ENCODE measurements at regions not wholly inside any gene's neighbourhood (a gene's known extent, or its start where the extent isn't known, plus 50 kb on each side); places are given as distances from the start of the nearest gene placed in this dataset.

- H3K27ac Mint-ChIP-seq: no peak overlapping the region
- no peaks in the 10 kb centered on the region for H3K9me3 Mint-ChIP-seq
- no peak for DNase-seq
- H3K36me3 Mint-ChIP-seq (ENCODE audit: low read depth): no peaks in the 10 kb centered on the region
- H3K27me3 Mint-ChIP-seq: no peaks in the 10 kb centered on the region
- no peak overlapping the region for H3K4me3 Mint-ChIP-seq
- H3K4me1 Mint-ChIP-seq (ENCODE audit: low read depth): no peaks in the 10 kb centered on the region
These were observed 233.1 kb downstream of the NR4A2 start for GRCh38 chr2:156099382-156099781.

GRCh38 chr2:156098506-156098905 is 234.0 kb downstream of the NR4A2 start:
- no peak overlapping the region for H3K4me3 Mint-ChIP-seq
- no peak for DNase-seq
- no peaks in the 10 kb centered on the region for H3K36me3 Mint-ChIP-seq (ENCODE audit: low read depth)
- no peak overlapping the region for H3K27ac Mint-ChIP-seq
- H3K27me3 Mint-ChIP-seq: no peaks in the 10 kb centered on the region
- no peaks in the 10 kb centered on the region for H3K9me3 Mint-ChIP-seq
- no peaks in the 10 kb centered on the region for H3K4me1 Mint-ChIP-seq (ENCODE audit: low read depth)

- no peak for DNase-seq
- Mint-ChIP-seq H3K4me1 (ENCODE audit: low read depth) (no peaks in the 10 kb centered on the region), H3K36me3 (ENCODE audit: low read depth) (no peaks in the 10 kb centered on the region), H3K27ac (no peak overlapping the region), H3K9me3 (peaks cover 6% of the 10 kb centered on the region), H3K4me3 (no peak overlapping the region), H3K27me3 (peaks cover 1% of the 10 kb centered on the region)
These were observed 243.9 kb downstream of the NR4A2 start for GRCh38 chr2:156088587-156088986.

- Mint-ChIP-seq H3K27ac (no peak overlapping the region), H3K4me3 (no peak overlapping the region), H3K4me1 (ENCODE audit: low read depth) (no peaks in the 10 kb centered on the region), H3K9me3 (peaks cover 6% of the 10 kb centered on the region), H3K36me3 (ENCODE audit: low read depth) (no peaks in the 10 kb centered on the region), H3K27me3 (peaks cover 3% of the 10 kb centered on the region)
- DNase-seq: no peak
These were observed 244.6 kb downstream of the NR4A2 start for GRCh38 chr2:156087875-156088274.

- H3K27ac Mint-ChIP-seq: no peak overlapping the region
- no peak for DNase-seq
- no peaks in the 10 kb centered on the region for H3K4me1 Mint-ChIP-seq (ENCODE audit: low read depth)
- no peaks in the 10 kb centered on the region for H3K36me3 Mint-ChIP-seq (ENCODE audit: low read depth)
- H3K4me3 Mint-ChIP-seq: no peak overlapping the region
- H3K9me3 Mint-ChIP-seq: no peaks in the 10 kb centered on the region
- peaks cover 3% of the 10 kb centered on the region for H3K27me3 Mint-ChIP-seq
These were observed 248.6 kb downstream of the NR4A2 start for GRCh38 chr2:156083763-156084493.

- Mint-ChIP-seq H3K27ac (no peak overlapping the region), H3K27me3 (peaks cover 3% of the 10 kb centered on the region), H3K4me1 (ENCODE audit: low read depth) (no peaks in the 10 kb centered on the region), H3K36me3 (ENCODE audit: low read depth) (no peaks in the 10 kb centered on the region), H3K4me3 (no peak overlapping the region), H3K9me3 (no peaks in the 10 kb centered on the region)
- DNase-seq: no peak
These were observed 252.7 kb downstream of the NR4A2 start for GRCh38 chr2:156079845-156080244.

- Mint-ChIP-seq H3K27ac (no peak overlapping the region), H3K9me3 (no peaks in the 10 kb centered on the region), H3K4me1 (ENCODE audit: low read depth) (no peaks in the 10 kb centered on the region), H3K36me3 (ENCODE audit: low read depth) (no peaks in the 10 kb centered on the region), H3K27me3 (no peaks in the 10 kb centered on the region), H3K4me3 (no peak overlapping the region)
- no peak for DNase-seq
These were observed 255.3 kb downstream of the NR4A2 start for GRCh38 chr2:156077041-156077742.

GRCh38 chr2:156065912-156066311 is 266.6 kb downstream of the NR4A2 start:
- no peak for DNase-seq
- H3K36me3 Mint-ChIP-seq (ENCODE audit: low read depth): no peaks in the 10 kb centered on the region
- H3K27me3 Mint-ChIP-seq: no peaks in the 10 kb centered on the region
- H3K4me3 Mint-ChIP-seq: no peak overlapping the region
- no peak overlapping the region for H3K27ac Mint-ChIP-seq
- no peaks in the 10 kb centered on the region for H3K9me3 Mint-ChIP-seq
- no peaks in the 10 kb centered on the region for H3K4me1 Mint-ChIP-seq (ENCODE audit: low read depth)

- no peaks in the 10 kb centered on the region for H3K9me3 Mint-ChIP-seq
- H3K4me1 Mint-ChIP-seq (ENCODE audit: low read depth): no peaks in the 10 kb centered on the region
- H3K4me3 Mint-ChIP-seq: no peak overlapping the region
- H3K27ac Mint-ChIP-seq: no peak overlapping the region
- no peaks in the 10 kb centered on the region for H3K27me3 Mint-ChIP-seq
- H3K36me3 Mint-ChIP-seq (ENCODE audit: low read depth): no peaks in the 10 kb centered on the region
- DNase-seq: no peak
These were observed 268.0 kb downstream of the NR4A2 start for GRCh38 chr2:156064540-156064939.

- H3K27me3 Mint-ChIP-seq: no peaks in the 10 kb centered on the region
- no peaks in the 10 kb centered on the region for H3K9me3 Mint-ChIP-seq
- no peak for DNase-seq
- no peaks in the 10 kb centered on the region for H3K36me3 Mint-ChIP-seq (ENCODE audit: low read depth)
- no peaks in the 10 kb centered on the region for H3K4me1 Mint-ChIP-seq (ENCODE audit: low read depth)
- H3K4me3 Mint-ChIP-seq: no peak overlapping the region
- no peak overlapping the region for H3K27ac Mint-ChIP-seq
These were observed 274.9 kb downstream of the NR4A2 start for GRCh38 chr2:156057647-156058046.

GRCh38 chr2:156054983-156055382 is 277.5 kb downstream of the NR4A2 start:
- DNase-seq: no peak
- no peaks in the 10 kb centered on the region for H3K27me3 Mint-ChIP-seq
- no peaks in the 10 kb centered on the region for H3K4me1 Mint-ChIP-seq (ENCODE audit: low read depth)
- no peak overlapping the region for H3K27ac Mint-ChIP-seq
- no peak overlapping the region for H3K4me3 Mint-ChIP-seq
- H3K9me3 Mint-ChIP-seq: no peaks in the 10 kb centered on the region
- no peaks in the 10 kb centered on the region for H3K36me3 Mint-ChIP-seq (ENCODE audit: low read depth)

GRCh38 chr2:156046900-156047299 is 285.6 kb downstream of the NR4A2 start:
- Mint-ChIP-seq H3K27ac (no peak overlapping the region), H3K4me1 (ENCODE audit: low read depth) (no peaks in the 10 kb centered on the region), H3K9me3 (no peaks in the 10 kb centered on the region), H3K27me3 (no peaks in the 10 kb centered on the region), H3K36me3 (ENCODE audit: low read depth) (no peaks in the 10 kb centered on the region), H3K4me3 (no peak overlapping the region)
- DNase-seq: no peak

GRCh38 chr2:156042895-156043294 is 289.6 kb downstream of the NR4A2 start:
- no peak overlapping the region for H3K4me3 Mint-ChIP-seq
- H3K27me3 Mint-ChIP-seq: no peaks in the 10 kb centered on the region
- no peak for DNase-seq
- no peaks in the 10 kb centered on the region for H3K9me3 Mint-ChIP-seq
- H3K36me3 Mint-ChIP-seq (ENCODE audit: low read depth): no peaks in the 10 kb centered on the region
- H3K27ac Mint-ChIP-seq: no peak overlapping the region
- no peaks in the 10 kb centered on the region for H3K4me1 Mint-ChIP-seq (ENCODE audit: low read depth)

- no peaks in the 10 kb centered on the region for H3K4me1 Mint-ChIP-seq (ENCODE audit: low read depth)
- no peak for DNase-seq
- H3K4me3 Mint-ChIP-seq: no peak overlapping the region
- H3K36me3 Mint-ChIP-seq (ENCODE audit: low read depth): no peaks in the 10 kb centered on the region
- H3K9me3 Mint-ChIP-seq: no peaks in the 10 kb centered on the region
- H3K27me3 Mint-ChIP-seq: no peaks in the 10 kb centered on the region
- no peak overlapping the region for H3K27ac Mint-ChIP-seq
These were observed 294.5 kb downstream of the NR4A2 start for GRCh38 chr2:156038021-156038420.

GRCh38 chr2:156037482-156037881 is 295.0 kb downstream of the NR4A2 start:
- no peak for DNase-seq
- H3K9me3 Mint-ChIP-seq: no peaks in the 10 kb centered on the region
- H3K36me3 Mint-ChIP-seq (ENCODE audit: low read depth): no peaks in the 10 kb centered on the region
- no peaks in the 10 kb centered on the region for H3K27me3 Mint-ChIP-seq
- H3K4me3 Mint-ChIP-seq: no peak overlapping the region
- H3K27ac Mint-ChIP-seq: no peak overlapping the region
- H3K4me1 Mint-ChIP-seq (ENCODE audit: low read depth): no peaks in the 10 kb centered on the region

Measured in activated T-cell treated with anti-CD3 and anti-CD28 coated beads, Interleukin-2, amount 50 U/mL, for 24 hours (primary cell).